ENCODE measurements at regions not wholly inside any gene's neighbourhood (a gene's known extent, or its start where the extent isn't known, plus 50 kb on each side); places are given as distances from the start of the nearest gene placed in this dataset.

GRCh38 chr9:16976427-16976826 lies 106.0 kb upstream of the BNC2 start:
- TF ChIP-seq CTCF (conservative IDR thresholded peaks at IDR 0.05; ENCODE audit: low read depth, low read length) (no peak), EZH2 (IDR thresholded peaks at IDR 0.05; ENCODE audit: borderline replicate concordance, low read depth, low read length, poor library complexity, severe bottlenecking) (no peak)
- H3K36me3 ChIP-seq (ENCODE audit: insufficient read depth, low read length, poor library complexity, severe bottlenecking) = no peaks in the 10 kb centered on the region
- intact Hi-C loops (cut with micrococcal nuclease; ENCODE audit: unreplicated experiment) = no loop called here
- H3K4me1 ChIP-seq (ENCODE audit: insufficient read depth, low read length, poor library complexity, severe bottlenecking) = no peaks in the 10 kb centered on the region
- no peak overlapping the region for H3K27ac ChIP-seq (ENCODE audit: low read depth, low read length, poor library complexity, severe bottlenecking)
- BruUV-seq (replicated peaks) = no TSS peak
- H3K4me3 ChIP-seq (ENCODE audit: low read depth, low read length, poor library complexity, severe bottlenecking) = no peak overlapping the region
- no peaks in the 10 kb centered on the region for H3K9me3 ChIP-seq (ENCODE audit: low read depth, low read length, poor library complexity, severe bottlenecking)
- no peak for DNase-seq (ENCODE audit: low spot score)
- H3K27me3 ChIP-seq (replicated peaks; ENCODE audit: insufficient read depth, low read depth, low read length, poor library complexity) = no peaks in the 10 kb centered on the region
- POLR2A ChIA-PET (ENCODE audit: low non-redundant PET) = no interaction called here
- CTCF ChIA-PET = no interaction called here

DNA sequence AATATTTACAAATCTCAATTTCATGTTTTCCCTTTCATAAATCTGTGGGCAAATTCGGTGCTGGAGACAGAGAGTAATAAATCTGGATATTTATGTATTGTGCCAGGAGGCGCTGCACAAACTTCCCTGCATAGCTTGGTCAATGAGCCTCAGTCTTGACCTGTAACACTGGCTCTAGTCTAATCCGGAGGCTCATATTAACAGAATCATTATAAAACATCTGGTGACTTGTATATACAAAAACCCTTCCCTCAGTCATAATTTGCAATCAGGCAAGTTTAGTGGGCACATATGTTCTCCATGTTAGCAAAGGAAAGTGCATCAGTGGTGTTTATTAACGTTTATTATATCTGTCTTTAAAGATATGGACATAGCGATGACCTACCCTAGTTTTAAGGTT lies 104.0 kb upstream of the BNC2 start:
- Histone ChIP-seq H3K27me3 (replicated peaks; ENCODE audit: insufficient read depth, low read depth, low read length, poor library complexity) (no peaks in the 10 kb centered on the region), H3K4me3 (ENCODE audit: low read depth, low read length, poor library complexity, severe bottlenecking) (no peak overlapping the region), H3K4me1 (ENCODE audit: insufficient read depth, low read length, poor library complexity, severe bottlenecking) (no peaks in the 10 kb centered on the region), H3K27ac (ENCODE audit: low read depth, low read length, poor library complexity, severe bottlenecking) (no peak overlapping the region), H3K9me3 (ENCODE audit: low read depth, low read length, poor library complexity, severe bottlenecking) (no peaks in the 10 kb centered on the region), H3K36me3 (ENCODE audit: insufficient read depth, low read length, poor library complexity, severe bottlenecking) (no peaks in the 10 kb centered on the region)
- ChIA-PET CTCF (no interaction called here), POLR2A (ENCODE audit: low non-redundant PET) (no interaction called here)
- DNase-seq (ENCODE audit: low spot score) = no peak
- TF ChIP-seq EZH2 (IDR thresholded peaks at IDR 0.05; ENCODE audit: borderline replicate concordance, low read depth, low read length, poor library complexity, severe bottlenecking) (no peak), CTCF (conservative IDR thresholded peaks at IDR 0.05; ENCODE audit: low read depth, low read length) (no peak)
- BruUV-seq (replicated peaks) = no TSS peak
- intact Hi-C loops (cut with micrococcal nuclease; ENCODE audit: unreplicated experiment) = no loop called here

GRCh38 chr9:16970321-16970720 lies 99.9 kb upstream of the BNC2 start:
- TF ChIP-seq EZH2 (IDR thresholded peaks at IDR 0.05; ENCODE audit: borderline replicate concordance, low read depth, low read length, poor library complexity, severe bottlenecking) = no peak
- no peak for TF ChIP-seq CTCF (conservative IDR thresholded peaks at IDR 0.05; ENCODE audit: low read depth, low read length)
- Histone ChIP-seq H3K4me3 (ENCODE audit: low read depth, low read length, poor library complexity, severe bottlenecking) (no peak overlapping the region), H3K9me3 (ENCODE audit: low read depth, low read length, poor library complexity, severe bottlenecking) (no peaks in the 10 kb centered on the region), H3K27ac (ENCODE audit: low read depth, low read length, poor library complexity, severe bottlenecking) (no peak overlapping the region), H3K27me3 (replicated peaks; ENCODE audit: insufficient read depth, low read depth, low read length, poor library complexity) (no peaks in the 10 kb centered on the region), H3K36me3 (ENCODE audit: insufficient read depth, low read length, poor library complexity, severe bottlenecking) (no peaks in the 10 kb centered on the region), H3K4me1 (ENCODE audit: insufficient read depth, low read length, poor library complexity, severe bottlenecking) (no peaks in the 10 kb centered on the region)
- POLR2A ChIA-PET (ENCODE audit: low non-redundant PET) = no interaction called here
- DNase-seq (ENCODE audit: low spot score) = no peak
- no TSS peak for BruUV-seq (replicated peaks)
- CTCF ChIA-PET = no interaction called here
- intact Hi-C loops (cut with micrococcal nuclease; ENCODE audit: unreplicated experiment) = no loop called here
